ENCODE measurements at regions not wholly inside any gene's neighbourhood (a gene's known extent, or its start where the extent isn't known, plus 50 kb on each side); places are given as distances from the start of the nearest gene placed in this dataset.

- ATAC-seq = no peak
- Histone ChIP-seq H3K27ac (no peak overlapping the region), H3K27me3 (peaks cover 38% of the 10 kb centered on the region), H3K36me3 (no peaks in the 10 kb centered on the region), H3K4me1 (no peaks in the 10 kb centered on the region), H3K9me3 (no peaks in the 10 kb centered on the region), H3K4me3 (no peak overlapping the region)
- WGBS, 2 donors (ENCODE audit: low coverage in 1 of 2) = 56 to 92% methylated on average over 2 to 3 of the region's 3 CpGs
- no peak for TF ChIP-seq POLR2AphosphoS5 (IDR thresholded peaks at IDR 0.05)
- no peak for TF ChIP-seq CTCF (IDR thresholded peaks at IDR 0.05)
- no peak for TF ChIP-seq POLR2A (IDR thresholded peaks at IDR 0.05)
- no peak for TF ChIP-seq EP300 (IDR thresholded peaks at IDR 0.05)
These were observed 77.3 kb upstream of the ATP2B2 start for GRCh38 chr3:10582733-10583132.

- H3K9me3 ChIP-seq = no peaks in the 10 kb centered on the region
- TF ChIP-seq CTCF (IDR thresholded peaks at IDR 0.05) (no peak), POLR2AphosphoS5 (IDR thresholded peaks at IDR 0.05) (no peak), POLR2A (IDR thresholded peaks at IDR 0.05) (no peak)
- H3K4me3 ChIP-seq = no peak overlapping the region
- H3K4me1 ChIP-seq = no peaks in the 10 kb centered on the region
- H3K36me3 ChIP-seq = no peaks in the 10 kb centered on the region
- WGBS, 2 donors (ENCODE audit: low coverage in 1 of 2) = 60 to 68% methylated on average over 9 to 10 of the region's 13 CpGs
- H3K27ac ChIP-seq = no peak overlapping the region
- peaks cover 36% of the 10 kb centered on the region for H3K27me3 ChIP-seq
- ATAC-seq = no peak
These were observed 78.7 kb upstream of the ATP2B2 start for GRCh38 chr3:10583798-10584708.

GRCh38 chr3:10585945-10586344, 80.6 kb upstream of the ATP2B2 start:
- Histone ChIP-seq H3K27me3 (peaks cover 31% of the 10 kb centered on the region), H3K36me3 (no peaks in the 10 kb centered on the region), H3K9me3 (no peaks in the 10 kb centered on the region), H3K27ac (no peak overlapping the region), H3K4me3 (no peak overlapping the region), H3K4me1 (no peaks in the 10 kb centered on the region)
- no peak for TF ChIP-seq EP300 (IDR thresholded peaks at IDR 0.05)
- TF ChIP-seq POLR2A (IDR thresholded peaks at IDR 0.05) = no peak
- no peak for TF ChIP-seq CTCF (IDR thresholded peaks at IDR 0.05)
- TF ChIP-seq POLR2AphosphoS5 (IDR thresholded peaks at IDR 0.05) = no peak
- ATAC-seq = no peak
- WGBS, 2 donors (ENCODE audit: low coverage in 1 of 2) = no CpG with 5 or more reads among the region's 1 CpG

- peaks cover 37% of the 10 kb centered on the region for H3K27me3 ChIP-seq
- no peak for ATAC-seq
- H3K27ac ChIP-seq = no peak overlapping the region
- no peaks in the 10 kb centered on the region for H3K4me1 ChIP-seq
- no peaks in the 10 kb centered on the region for H3K9me3 ChIP-seq
- H3K36me3 ChIP-seq = no peaks in the 10 kb centered on the region
- no peak for TF ChIP-seq EP300 (IDR thresholded peaks at IDR 0.05)
- TF ChIP-seq POLR2AphosphoS5 (IDR thresholded peaks at IDR 0.05) = no peak
- TF ChIP-seq POLR2A (IDR thresholded peaks at IDR 0.05) = no peak
- TF ChIP-seq CTCF (IDR thresholded peaks at IDR 0.05) = no peak
- WGBS, 2 donors (ENCODE audit: low coverage in 1 of 2) = 6 to 10% methylated on average over 4 to 6 of the region's 8 CpGs
- no peak overlapping the region for H3K4me3 ChIP-seq
These were observed 89.5 kb upstream of the ATP2B2 start for GRCh38 chr3:10594915-10595314.

All from gastroesophageal sphincter (tissue), 4 donors.